Stimulated activated naive B cell treated with anti-CD40 and anti-IgM and Interleukin-4, amounts not matched to agents 10 μg/mL and 1 μg/mL and 100 μg/mL, for 72 hours (primary cell): ENCODE measurements at regions not wholly inside any gene's neighbourhood (a gene's known extent, or its start where the extent isn't known, plus 50 kb on each side); places are given as distances from the start of the nearest gene placed in this dataset.

Experiments
- ATAC-seq, 2 donors: fragments of 150-1000 bp; cut with Tn5 transposase; replicated peaks; 2 replicates each; pipeline ENCODE4 v1.10.0; 2021; ENCODE audit warnings: moderate library complexity in 1 of 2
- DNase-seq: peaks from one replicate; pipeline ENCODE4 v3.0.0; 2021
- H3K27ac Mint-ChIP-seq: one replicate; pipeline ENCODE4 v1.8.0; 2022; ENCODE audit warnings: mild to moderate bottlenecking, mixed read lengths
- H3K27me3 Mint-ChIP-seq, 2 donors: one replicate each; pipeline ENCODE4 v1.8.0; 2022; ENCODE audit warnings: mixed read lengths in 2 of 2
- H3K36me3 Mint-ChIP-seq, 2 donors: one replicate each; pipeline ENCODE4 v1.8.0; 2022; ENCODE audit warnings: mixed read lengths in 2 of 2, mild to moderate bottlenecking in 1 of 2
- H3K4me1 Mint-ChIP-seq, 2 donors: one replicate each; pipeline ENCODE4 v1.8.0; 2022; ENCODE audit warnings: mixed read lengths in 2 of 2, mild to moderate bottlenecking in 1 of 2
- H3K4me3 Mint-ChIP-seq, 2 donors: one replicate each; pipeline ENCODE4 v1.8.0; 2022; ENCODE audit warnings: mild to moderate bottlenecking in 2 of 2, mixed read lengths in 2 of 2, moderate library complexity in 1 of 2
- H3K9me3 Mint-ChIP-seq, 2 donors: one replicate each; pipeline ENCODE4 v1.8.0; 2022; ENCODE audit warnings: mixed read lengths in 2 of 2, mild to moderate bottlenecking in 1 of 2

GRCh38 chr2:67015681-67016080, 381.5 kb upstream of the ETAA1 start:
- ATAC-seq (no peak), DNase-seq (no peak)
- H3K9me3 Mint-ChIP-seq: no peaks in the 10 kb centered on the region
- H3K36me3 Mint-ChIP-seq: no peaks in the 10 kb centered on the region
- H3K4me3 Mint-ChIP-seq: no peak overlapping the region
- no peaks in the 10 kb centered on the region for H3K27me3 Mint-ChIP-seq
- no peak overlapping the region for H3K27ac Mint-ChIP-seq
- no peaks in the 10 kb centered on the region for H3K4me1 Mint-ChIP-seq

DNA sequence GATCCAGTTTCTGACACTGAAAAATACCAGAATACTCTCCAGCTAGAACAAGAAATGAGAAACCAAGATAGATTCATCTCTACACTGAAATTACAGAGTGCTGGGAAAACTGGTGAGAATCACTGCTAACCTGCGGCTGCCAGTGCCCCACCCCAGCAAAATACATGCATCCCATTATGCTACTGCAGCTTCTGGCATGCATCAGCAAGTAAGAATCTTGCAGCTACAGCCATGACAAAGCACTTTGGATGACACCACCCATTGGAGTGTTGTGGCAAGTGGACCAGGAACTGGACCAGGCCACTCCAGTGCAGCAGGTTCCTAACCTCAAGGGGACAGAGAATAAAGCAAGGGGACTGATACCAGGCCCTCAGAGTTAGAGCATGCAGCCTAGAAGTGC, 378.8 kb upstream of the ETAA1 start:
- no peaks in the 10 kb centered on the region for H3K4me1 Mint-ChIP-seq
- peaks cover 2 to 4% of the 10 kb centered on the region in 2 donors for H3K9me3 Mint-ChIP-seq
- no peak overlapping the region for H3K4me3 Mint-ChIP-seq
- no peaks in the 10 kb centered on the region for H3K27me3 Mint-ChIP-seq
- no peaks in the 10 kb centered on the region for H3K36me3 Mint-ChIP-seq
- no peak overlapping the region for H3K27ac Mint-ChIP-seq
- DNase-seq (no peak), ATAC-seq (no peak)

- Mint-ChIP-seq H3K4me1 (no peaks in the 10 kb centered on the region), H3K27ac (no peak overlapping the region), H3K4me3 (no peak overlapping the region), H3K36me3 (no peaks in the 10 kb centered on the region), H3K27me3 (no peaks in the 10 kb centered on the region), H3K9me3 (peaks cover 0 to 5% of the 10 kb centered on the region in 2 donors)
- ATAC-seq (no peak), DNase-seq (no peak)
Observed at GRCh38 chr2:67032076-67032475, 365.1 kb upstream of the ETAA1 start.

DNA sequence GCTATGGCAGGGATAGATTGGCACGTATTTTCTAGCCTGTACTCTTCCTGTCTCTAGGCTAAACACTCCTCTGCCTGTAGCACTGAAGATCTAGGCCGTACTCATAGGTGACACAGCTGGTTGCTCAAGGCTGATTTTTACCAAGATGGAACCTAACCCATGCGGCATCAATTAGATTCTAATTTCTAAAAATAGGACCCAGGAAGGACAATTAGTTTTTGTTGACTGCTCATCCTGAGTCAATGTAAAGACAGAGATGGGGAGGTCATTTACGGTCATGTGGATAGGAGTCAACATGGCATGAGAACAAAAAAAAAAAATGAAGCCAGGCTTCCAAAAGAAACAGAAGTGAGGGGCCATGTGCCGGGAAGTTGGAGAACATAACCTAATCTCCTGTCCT, 360.7 kb upstream of the ETAA1 start:
- Mint-ChIP-seq H3K4me3 (no peak overlapping the region), H3K36me3 (no peaks in the 10 kb centered on the region), H3K27me3 (no peaks in the 10 kb centered on the region), H3K4me1 (no peaks in the 10 kb centered on the region), H3K9me3 (peaks cover 0 to 4% of the 10 kb centered on the region in 2 donors), H3K27ac (no peak overlapping the region)
- DNase-seq: no peak
- no peak for ATAC-seq

GRCh38 chr2:67037655-67038054, 359.5 kb upstream of the ETAA1 start:
- H3K36me3 Mint-ChIP-seq: no peaks in the 10 kb centered on the region
- no peak overlapping the region for H3K4me3 Mint-ChIP-seq
- DNase-seq (no peak), ATAC-seq (no peak)
- H3K27ac Mint-ChIP-seq: no peak overlapping the region
- H3K4me1 Mint-ChIP-seq: no peaks in the 10 kb centered on the region
- H3K27me3 Mint-ChIP-seq: no peaks in the 10 kb centered on the region
- peaks cover 0 to 2% of the 10 kb centered on the region in 2 donors for H3K9me3 Mint-ChIP-seq

- Mint-ChIP-seq H3K4me3 (no peak overlapping the region), H3K36me3 (no peaks in the 10 kb centered on the region), H3K27me3 (no peaks in the 10 kb centered on the region), H3K4me1 (no peaks in the 10 kb centered on the region), H3K9me3 (no peaks in the 10 kb centered on the region), H3K27ac (no peak overlapping the region)
- ATAC-seq: no peak
- DNase-seq: no peak
Observed at GRCh38 chr2:67038195-67038594, 358.9 kb upstream of the ETAA1 start.

- Mint-ChIP-seq H3K27me3 (no peaks in the 10 kb centered on the region), H3K27ac (no peak overlapping the region), H3K4me1 (no peaks in the 10 kb centered on the region), H3K4me3 (no peak overlapping the region), H3K36me3 (no peaks in the 10 kb centered on the region), H3K9me3 (no peaks in the 10 kb centered on the region)
- no peak for DNase-seq
- no peak for ATAC-seq
Observed at GRCh38 chr2:67039058-67039457, 358.1 kb upstream of the ETAA1 start.

DNA sequence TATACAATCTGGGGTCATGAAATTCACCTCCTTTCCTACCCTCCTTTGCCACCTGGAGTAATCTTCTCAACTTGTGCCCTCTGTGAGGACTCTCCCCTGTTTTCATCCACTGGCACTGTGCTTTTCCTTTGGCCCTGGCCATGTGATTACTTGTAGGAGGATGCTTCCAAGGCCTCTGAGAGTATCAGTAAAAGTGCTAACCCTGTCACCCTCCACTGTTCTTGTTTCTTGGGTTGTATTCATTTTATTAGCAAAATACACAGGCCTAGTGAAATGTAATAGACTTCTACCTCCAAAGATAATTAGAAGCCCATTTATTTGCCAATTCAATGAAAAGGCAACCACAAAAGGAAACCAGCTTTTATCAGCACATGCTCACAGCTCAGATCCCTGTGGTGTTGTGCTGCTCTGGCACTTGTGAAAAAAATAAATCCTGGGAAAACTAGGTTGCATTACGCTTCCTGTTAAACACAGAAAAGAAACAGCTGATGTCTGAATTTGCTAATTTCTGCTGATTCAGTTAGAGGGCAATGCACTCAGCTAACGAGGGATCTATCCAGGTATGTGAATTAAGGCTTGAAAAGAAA, 357.5 kb upstream of the ETAA1 start:
- ATAC-seq (no peak), DNase-seq (no peak)
- Mint-ChIP-seq H3K27ac (no peak overlapping the region), H3K4me3 (no peak overlapping the region), H3K27me3 (no peaks in the 10 kb centered on the region), H3K36me3 (no peaks in the 10 kb centered on the region), H3K4me1 (no peaks in the 10 kb centered on the region), H3K9me3 (no peaks in the 10 kb centered on the region)

GRCh38 chr2:67041051-67041450, 356.1 kb upstream of the ETAA1 start:
- no peak for DNase-seq
- no peaks in the 10 kb centered on the region for H3K4me1 Mint-ChIP-seq
- ATAC-seq: no peak
- no peaks in the 10 kb centered on the region for H3K9me3 Mint-ChIP-seq
- H3K4me3 Mint-ChIP-seq: no peak overlapping the region
- H3K27ac Mint-ChIP-seq: no peak overlapping the region
- no peaks in the 10 kb centered on the region for H3K27me3 Mint-ChIP-seq
- no peaks in the 10 kb centered on the region for H3K36me3 Mint-ChIP-seq

DNA sequence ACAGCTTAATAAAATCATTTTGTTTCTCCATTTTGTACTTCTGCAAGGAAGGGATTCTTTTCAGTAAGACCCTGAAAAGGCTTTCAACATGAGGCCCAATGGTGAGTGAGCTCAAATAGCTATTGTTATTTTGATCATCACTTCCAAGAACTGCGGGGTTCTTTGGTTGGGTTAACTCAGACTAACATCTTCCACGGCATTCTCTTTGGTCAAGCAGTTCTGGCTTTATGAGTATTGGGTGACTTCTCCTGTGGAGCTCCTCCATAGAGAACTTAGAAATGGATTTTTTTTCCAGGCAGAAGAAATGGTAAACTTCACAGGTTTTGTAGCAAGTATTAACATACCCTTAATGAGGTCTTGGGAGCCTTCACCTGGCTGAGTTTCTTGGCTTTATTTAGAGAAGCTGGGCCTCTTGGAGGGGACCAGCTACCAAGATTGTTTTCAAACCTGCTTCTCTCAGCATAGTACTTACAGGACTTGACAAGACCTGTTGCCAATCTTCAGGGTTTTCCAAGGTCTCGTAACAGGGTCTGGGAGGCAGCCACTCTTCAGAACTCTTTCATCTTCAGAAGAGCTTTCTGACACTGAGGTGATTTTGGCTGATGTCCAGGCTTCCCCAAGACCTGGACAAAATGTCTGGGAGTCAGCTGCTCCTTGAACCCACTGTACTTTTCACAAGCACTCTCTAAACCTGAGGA, 353.2 kb upstream of the ETAA1 start:
- Mint-ChIP-seq H3K36me3 (no peaks in the 10 kb centered on the region), H3K27ac (no peak overlapping the region), H3K4me1 (no peaks in the 10 kb centered on the region), H3K4me3 (no peak overlapping the region), H3K9me3 (peaks cover 0 to 2% of the 10 kb centered on the region in 2 donors), H3K27me3 (no peaks in the 10 kb centered on the region)
- ATAC-seq: no peak
- no peak for DNase-seq

GRCh38 chr2:67046591-67046990, 350.5 kb upstream of the ETAA1 start:
- Mint-ChIP-seq H3K27ac (no peak overlapping the region), H3K9me3 (peaks cover 1 to 4% of the 10 kb centered on the region in 2 donors), H3K4me3 (no peak overlapping the region), H3K27me3 (no peaks in the 10 kb centered on the region), H3K36me3 (no peaks in the 10 kb centered on the region), H3K4me1 (no peaks in the 10 kb centered on the region)
- DNase-seq (no peak), ATAC-seq (no peak)

DNA sequence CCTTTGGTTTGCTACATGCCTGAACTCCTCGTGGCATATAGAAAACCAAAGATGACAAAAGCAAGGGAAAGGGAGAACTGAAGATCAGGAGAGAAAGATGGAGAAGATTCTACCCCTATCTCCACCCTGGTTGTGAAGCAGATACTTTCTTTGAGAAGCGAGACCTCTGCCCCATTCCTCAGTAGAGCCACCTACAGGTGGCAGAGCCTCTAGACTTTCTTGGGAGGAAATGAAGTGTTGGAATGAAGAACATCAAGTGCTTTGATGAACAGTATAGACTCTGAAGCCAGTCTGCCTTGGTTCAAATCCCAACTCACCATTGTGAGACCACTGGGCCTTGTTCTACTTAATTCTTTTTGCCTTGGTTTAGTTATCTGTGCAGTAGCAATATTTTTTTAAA, 348.8 kb upstream of the ETAA1 start:
- Mint-ChIP-seq H3K27me3 (no peaks in the 10 kb centered on the region), H3K4me3 (no peak overlapping the region), H3K27ac (no peak overlapping the region), H3K9me3 (peaks cover 4% of the 10 kb centered on the region in 2 donors), H3K36me3 (no peaks in the 10 kb centered on the region), H3K4me1 (no peaks in the 10 kb centered on the region)
- ATAC-seq (no peak), DNase-seq (no peak)

GRCh38 chr2:67050622-67051021, 346.5 kb upstream of the ETAA1 start:
- no peaks in the 10 kb centered on the region for H3K4me1 Mint-ChIP-seq
- H3K27me3 Mint-ChIP-seq: no peaks in the 10 kb centered on the region
- ATAC-seq (no peak), DNase-seq (no peak)
- peaks cover 4% of the 10 kb centered on the region in 2 donors for H3K9me3 Mint-ChIP-seq
- no peak overlapping the region for H3K4me3 Mint-ChIP-seq
- no peak overlapping the region for H3K27ac Mint-ChIP-seq
- H3K36me3 Mint-ChIP-seq: no peaks in the 10 kb centered on the region

DNA sequence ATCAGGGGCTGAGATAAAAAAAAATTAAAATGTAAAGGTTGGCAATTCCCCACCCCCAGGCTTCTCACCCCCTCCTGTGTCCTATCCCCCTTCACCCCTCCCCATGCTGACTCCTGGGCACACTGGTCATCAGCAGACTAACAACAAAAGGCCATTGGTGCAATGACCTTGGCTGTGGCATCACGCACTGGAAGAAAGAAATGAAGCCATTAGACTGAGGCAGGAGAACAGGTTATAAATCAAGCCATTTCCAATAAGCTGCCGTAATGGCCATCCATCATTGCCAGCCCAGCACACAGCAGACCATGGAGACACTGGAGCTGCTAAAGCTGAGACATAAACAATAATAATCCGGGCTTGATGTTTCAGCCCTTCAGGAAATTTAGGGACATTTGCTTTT, 342.4 kb upstream of the ETAA1 start:
- DNase-seq (no peak), ATAC-seq (no peak)
- H3K9me3 Mint-ChIP-seq: peaks cover 0 to 4% of the 10 kb centered on the region in 2 donors
- H3K36me3 Mint-ChIP-seq: no peaks in the 10 kb centered on the region
- H3K4me1 Mint-ChIP-seq: no peaks in the 10 kb centered on the region
- H3K4me3 Mint-ChIP-seq: no peak overlapping the region
- H3K27ac Mint-ChIP-seq: no peak overlapping the region
- no peaks in the 10 kb centered on the region for H3K27me3 Mint-ChIP-seq

DNA sequence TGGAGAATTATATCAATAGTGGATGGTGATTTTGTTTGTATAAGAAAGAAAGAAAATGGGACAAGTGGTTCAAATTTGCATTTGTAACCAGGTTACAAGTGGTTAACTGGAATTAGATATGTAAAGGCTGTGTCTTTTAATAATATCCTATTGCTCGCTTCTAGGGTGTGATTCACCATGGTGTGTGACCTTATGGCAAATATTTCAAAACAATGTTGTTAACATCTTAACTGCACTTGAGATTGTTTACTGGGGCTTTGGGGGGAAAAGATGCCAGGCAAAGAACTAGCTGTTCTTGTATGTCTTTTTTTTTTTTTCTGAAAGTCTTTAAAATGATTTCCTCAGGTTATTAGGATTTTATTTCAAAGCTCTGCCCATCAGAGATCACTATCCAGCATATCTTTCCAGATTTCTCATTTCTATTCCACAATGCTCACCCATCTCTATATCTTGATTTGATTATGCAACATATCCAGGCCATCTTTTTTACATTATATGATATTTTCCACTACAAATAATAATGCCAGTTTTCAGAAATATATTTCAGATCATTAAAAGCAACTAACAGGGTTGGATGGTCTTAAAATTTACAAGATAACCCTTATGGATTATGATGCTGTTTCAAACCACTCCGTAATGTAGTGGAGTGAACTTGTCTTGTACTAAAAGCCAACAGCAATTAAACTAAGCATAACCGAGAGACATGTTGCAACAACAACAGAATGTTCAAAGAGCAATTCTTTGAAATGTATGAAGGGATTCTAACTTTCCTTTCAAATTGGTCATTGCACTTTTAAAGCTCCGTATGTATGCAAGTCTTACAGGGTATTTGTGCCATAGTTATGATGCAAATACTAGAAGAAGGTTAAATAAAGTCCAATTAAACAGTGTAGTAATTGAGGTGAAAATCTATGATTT, 341.5 kb upstream of the ETAA1 start:
- H3K4me3 Mint-ChIP-seq: no peak overlapping the region
- H3K36me3 Mint-ChIP-seq: no peaks in the 10 kb centered on the region
- H3K27ac Mint-ChIP-seq: no peak overlapping the region
- no peaks in the 10 kb centered on the region for H3K4me1 Mint-ChIP-seq
- H3K9me3 Mint-ChIP-seq: peaks cover 0 to 4% of the 10 kb centered on the region in 2 donors
- no peak for ATAC-seq
- H3K27me3 Mint-ChIP-seq: no peaks in the 10 kb centered on the region
- DNase-seq: no peak
